HG03175 (cell line): ENCODE measurements at regions not wholly inside any gene's neighbourhood (a gene's known extent, or its start where the extent isn't known, plus 50 kb on each side); places are given as distances from the start of the nearest gene placed in this dataset.

Experiments used
- ATAC-seq: cut with Tn5 transposase; IDR thresholded peaks from one replicate; pipeline ENCODE4 v1.9.1; 2021; ENCODE audit warnings: mild to moderate bottlenecking, moderate library complexity; ENCODE audit not compliant: unreplicated experiment

DNA sequence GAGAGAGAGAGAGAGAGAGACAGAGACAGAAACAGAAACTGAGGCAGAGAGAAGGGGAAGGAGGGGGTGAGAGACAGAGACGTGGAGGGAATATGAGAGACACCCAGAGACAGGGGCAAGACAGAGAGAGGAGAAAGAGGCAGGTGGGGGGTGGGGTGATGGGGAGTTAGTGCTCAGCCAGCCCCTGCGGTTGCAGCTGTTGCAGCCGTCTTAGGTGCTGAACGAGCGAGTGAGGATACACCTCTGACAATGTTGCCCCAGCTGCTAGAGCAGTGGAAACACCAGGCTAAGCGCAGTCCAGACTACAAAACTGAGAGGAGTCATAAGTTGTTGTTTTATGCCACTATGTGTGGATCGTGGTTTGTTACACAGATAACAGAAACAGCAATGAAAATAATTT, 328.2 kb upstream of the SHH start:
- ATAC-seq: no peak

DNA sequence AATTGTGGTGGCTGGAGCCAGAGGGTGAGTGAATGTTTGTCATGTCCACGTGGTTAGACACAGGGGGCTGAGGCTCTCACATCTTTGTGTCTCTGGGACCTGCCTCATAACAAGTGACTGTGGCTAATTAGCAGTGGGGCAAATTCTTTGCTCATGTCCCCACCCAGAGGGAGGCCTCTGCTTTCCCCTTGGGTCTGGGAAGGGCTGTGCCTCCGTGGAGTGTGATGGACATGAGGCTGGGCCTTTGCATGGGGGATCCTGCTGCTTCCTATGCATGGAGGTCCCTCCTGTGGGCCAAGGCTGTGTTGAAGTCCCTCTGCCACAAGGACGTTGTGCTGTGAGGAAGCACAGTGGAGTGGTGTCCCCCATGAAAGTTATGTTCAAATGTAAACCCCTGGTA, 327.4 kb upstream of the SHH start:
- no peak for ATAC-seq

DNA sequence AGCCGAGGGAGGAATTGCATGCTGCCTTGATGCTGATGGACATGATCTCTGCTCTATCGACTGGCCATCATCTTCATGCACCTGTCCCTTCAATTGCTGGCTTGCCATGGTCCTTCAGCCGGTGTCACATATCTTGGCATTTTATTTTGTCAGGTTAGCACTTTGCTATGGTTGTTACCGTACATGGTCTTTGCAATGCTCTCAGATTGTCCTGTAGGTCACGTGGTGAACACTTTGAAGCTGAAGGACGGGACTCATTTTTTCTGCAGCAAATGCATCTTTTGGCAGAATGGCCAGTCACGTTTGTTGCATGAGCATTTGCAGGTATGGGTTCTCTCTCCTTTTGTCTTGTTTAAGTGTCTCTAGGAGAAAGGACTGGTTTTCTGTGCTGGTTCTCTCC, 326.8 kb upstream of the SHH start:
- no peak for ATAC-seq

DNA sequence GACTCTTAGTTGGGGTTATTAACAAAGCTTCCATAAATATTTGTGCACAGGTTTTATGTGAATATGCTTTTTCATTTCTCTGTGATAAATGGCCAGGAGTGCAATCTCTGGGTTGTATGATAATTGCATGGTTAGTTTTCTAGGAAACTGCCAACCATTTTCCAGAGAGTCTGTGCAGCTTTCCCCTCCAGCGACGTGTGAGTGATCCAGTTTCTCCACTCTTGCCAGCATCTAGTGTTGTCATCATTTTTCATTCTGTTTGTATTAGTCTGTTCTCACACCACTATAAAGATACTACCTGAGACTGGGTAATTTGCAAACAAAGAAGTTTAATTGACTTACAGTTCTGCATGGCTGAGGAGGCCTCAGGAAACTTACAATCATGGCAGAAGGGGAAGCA, 319.6 kb upstream of the SHH start:
- ATAC-seq: no peak

DNA sequence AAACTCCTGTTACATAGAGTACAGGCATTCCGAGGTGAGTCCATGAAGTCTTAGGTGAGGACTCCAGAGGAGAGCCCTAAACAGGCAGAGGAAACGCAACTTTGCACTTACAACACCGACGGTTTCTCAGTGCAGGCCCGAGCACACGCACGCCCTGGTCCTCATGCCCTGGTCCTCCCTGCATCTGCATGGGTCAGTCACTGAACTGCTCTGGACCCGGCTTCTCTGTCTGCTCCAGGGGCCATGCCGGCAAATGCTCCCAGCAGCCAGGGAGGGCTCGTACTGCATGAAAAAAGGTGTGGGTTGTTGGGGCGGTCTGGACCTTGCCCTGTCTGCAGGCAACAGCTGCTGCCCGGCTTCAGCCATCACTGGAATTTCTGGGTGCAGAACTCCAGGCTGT, 317.3 kb upstream of the SHH start:
- no peak for ATAC-seq

DNA sequence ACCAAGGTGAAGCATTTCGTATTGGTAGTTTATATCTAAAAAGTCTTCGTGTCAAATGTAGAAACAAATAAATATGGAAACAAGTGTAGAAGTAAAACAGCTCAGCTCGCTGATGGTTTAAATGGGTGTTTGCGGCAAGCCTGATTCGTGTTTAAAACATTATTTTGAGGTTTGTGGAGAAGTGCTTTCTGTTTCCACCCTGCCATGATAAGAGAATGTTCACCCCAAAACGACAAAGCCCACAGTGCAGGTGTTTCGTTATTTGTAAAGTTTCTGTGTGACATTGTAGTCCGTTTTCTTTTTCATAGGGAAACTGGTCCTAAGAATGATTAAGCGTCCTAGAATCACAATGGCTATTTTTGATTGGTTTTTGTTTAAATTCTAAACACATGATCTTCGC, 316.2 kb upstream of the SHH start:
- ATAC-seq: no peak

DNA sequence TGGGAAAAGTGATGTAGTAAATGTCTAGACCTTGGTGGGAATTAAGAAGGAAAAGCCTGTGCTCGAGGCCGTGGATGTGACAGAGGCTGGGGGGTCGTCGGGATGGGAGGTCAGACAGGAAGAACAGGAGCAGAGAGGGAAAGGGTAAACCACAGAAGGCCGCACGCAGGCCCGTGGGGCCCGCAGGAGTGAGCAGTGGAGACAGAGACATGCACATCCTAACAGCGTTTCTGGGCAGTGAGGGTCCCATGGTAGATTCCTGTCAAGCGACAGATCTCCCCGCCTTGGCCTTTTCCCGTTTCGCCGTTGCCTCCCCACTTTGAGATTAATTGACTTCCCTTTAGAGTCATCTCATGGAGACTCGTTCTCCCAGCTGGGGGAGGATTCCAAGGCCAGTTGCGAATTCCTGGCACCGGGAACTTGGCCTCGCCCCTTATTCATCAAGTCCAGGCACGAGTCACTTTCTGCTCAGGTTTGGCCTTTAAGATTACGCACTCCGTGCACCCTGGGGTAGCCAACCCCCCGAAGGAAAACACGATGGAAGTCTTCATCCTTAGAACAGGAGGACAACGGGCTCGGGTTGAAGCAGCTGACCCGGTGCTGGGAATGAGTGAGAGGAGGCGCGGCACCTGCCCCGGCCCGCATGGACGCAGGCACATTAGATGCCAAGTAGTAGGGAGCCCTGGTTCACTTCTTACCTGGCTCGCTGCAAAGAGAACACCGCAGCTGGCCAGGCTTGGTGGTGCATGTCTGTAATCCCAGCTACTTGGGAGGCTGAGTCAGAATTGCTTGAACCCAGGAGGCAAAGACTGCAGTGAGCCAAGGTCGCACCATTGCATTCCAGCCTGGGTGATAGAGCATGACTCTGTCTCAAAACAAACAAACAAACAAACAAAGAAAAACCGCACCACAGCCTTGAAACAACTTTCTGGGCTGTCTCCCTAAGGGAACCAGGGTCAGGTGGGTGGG, 315.2 kb upstream of the SHH start:
- no peak for ATAC-seq

DNA sequence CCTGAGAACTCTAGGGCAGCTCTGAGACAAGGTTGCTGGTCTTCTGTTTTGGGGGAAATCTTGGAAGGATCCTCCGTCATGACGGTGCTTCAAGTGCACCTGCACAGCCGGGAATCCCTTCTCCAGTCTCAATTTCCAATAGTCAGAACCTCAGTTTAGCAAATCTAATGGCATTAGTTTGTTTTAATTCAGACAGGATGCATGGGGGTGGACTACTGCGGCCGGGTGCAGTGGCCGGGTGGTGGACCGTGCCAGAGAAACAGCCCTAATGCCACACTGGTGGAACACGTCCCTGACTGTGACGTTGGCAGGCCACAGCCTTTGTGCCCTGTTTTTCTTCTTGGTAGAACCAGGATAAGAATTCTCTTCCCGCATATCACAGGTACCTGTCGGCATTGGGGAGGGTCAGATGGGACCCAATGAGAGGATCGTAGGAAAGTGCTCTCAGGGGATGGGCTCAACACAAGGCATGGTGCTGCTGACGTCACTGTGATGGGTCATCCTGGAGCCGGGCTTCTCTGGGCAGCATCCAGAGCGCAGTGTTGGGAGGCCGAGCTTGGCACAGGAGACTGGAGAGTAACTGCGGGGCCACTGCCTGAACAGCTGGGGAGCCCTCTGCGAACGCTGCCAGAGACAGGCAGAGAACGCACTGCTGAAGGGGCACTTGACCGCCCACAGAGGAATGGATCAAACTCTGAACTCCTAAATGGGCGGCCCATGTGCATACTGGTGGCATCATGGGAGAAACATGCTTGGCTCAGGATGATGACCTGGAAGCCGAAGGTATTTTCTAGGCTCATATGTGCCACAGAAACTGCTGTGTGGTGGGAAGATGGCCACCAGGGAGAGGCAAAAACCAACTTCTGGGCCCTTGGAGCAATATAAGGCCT, 313.8 kb upstream of the SHH start:
- no peak for ATAC-seq

DNA sequence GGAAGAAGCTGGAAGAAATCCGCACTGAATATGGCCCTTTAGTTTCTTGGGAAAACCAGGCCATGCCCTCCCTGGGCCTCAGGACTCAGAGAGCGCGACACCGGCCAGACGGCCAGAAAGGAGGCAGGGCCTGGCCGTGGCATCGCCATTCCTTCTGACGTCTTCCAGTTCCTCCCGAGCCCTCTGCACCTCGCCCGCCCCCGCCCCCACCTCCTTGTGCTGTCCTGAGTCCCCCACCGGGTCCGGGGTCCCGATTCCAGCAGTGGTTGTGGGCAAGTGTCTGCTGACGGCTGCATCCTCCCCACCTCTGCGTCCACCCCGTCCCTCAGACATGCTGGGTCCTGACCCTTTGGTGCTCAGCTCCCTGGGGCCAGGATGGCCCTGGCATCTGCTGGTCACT, 312.1 kb upstream of the SHH start:
- ATAC-seq: no peak

DNA sequence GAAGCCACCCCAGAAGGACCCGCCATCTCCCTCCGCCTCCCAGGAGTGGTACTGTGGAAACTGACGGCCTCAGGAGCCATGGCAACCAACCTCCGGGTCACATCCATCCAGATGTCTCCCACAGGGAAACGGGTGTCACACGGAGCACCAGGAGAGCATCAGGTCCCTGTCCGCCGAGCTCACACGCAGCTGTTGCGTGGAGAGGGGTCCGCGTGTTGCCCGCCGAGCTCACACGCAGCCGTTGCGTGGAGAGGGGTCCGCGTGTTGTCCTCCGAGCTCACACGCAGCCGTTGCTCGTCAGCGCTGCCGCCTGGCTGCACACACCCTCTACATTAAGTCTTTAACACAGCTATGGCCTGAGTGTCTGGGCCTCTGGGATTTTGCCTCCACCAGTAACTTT, 311.1 kb upstream of the SHH start:
- ATAC-seq: no peak

DNA sequence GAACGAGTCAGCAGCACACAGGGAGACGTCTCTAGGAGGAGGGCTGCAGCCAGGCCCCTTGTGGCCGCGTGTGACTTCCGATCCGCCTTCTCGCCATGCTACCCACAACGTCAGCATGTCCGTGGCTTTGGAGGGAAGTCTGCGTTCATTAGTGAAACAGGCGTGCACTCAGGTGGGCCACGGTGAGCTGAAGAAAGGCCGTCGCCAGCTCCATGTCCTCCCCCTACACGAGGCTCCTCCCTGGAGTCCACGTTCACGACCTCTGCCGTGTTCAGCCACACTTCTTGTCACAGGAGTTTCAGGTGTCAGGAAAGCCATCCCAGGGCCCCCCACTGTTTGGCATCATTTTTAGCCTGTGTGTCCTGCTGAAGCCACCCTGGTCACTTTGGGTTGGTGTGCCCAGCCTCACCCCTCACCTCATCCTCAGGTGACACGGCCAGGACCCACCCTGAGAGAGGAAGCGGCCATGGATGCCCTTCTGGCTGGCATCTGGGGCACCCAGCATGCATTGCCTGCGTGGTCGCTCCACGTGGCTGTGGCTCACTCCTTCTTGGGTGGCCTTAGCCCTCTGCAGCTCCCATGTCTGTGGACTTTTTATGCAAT, 310.6 kb upstream of the SHH start:
- no peak for ATAC-seq

DNA sequence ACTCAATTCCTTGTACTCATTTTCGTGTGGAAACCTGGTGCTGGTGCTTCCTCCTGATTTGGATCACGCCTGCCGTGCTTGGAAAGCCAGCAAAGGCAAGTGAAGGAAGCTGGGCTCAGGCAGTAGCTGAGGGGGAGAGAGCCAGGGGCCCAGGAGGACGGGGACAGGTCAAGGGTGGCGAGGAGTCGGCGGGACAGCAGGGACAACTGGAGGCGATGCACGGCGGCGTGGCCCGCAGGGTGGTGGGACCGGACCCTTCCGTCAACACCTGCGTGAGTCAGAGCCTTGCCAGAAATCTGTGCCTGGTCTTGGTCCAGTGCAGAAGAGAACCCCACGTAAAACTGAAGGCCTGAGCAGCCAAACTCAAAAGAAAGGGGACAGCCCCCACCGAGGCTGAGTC, 309.7 kb upstream of the SHH start:
- no peak for ATAC-seq

DNA sequence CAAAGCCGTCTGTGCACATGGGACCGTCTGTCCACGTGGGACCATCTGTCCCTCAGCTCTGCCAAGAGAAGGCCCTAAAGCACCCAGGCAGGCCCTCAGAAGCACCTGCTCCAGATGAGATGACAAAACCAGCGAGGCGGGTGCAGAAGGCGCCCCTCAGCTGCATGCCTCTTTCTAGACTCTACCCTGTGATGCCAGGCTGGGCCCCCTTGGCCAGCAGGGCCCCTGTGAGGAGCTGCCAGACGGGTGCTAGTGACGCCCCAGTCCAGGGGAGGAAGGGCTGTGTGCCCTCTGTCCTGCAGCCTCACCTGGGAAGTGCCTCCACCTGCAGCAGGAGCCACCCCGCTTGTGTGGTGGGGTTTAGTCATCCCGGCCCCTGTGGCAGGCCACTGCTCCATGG, 309.2 kb upstream of the SHH start:
- no peak for ATAC-seq

DNA sequence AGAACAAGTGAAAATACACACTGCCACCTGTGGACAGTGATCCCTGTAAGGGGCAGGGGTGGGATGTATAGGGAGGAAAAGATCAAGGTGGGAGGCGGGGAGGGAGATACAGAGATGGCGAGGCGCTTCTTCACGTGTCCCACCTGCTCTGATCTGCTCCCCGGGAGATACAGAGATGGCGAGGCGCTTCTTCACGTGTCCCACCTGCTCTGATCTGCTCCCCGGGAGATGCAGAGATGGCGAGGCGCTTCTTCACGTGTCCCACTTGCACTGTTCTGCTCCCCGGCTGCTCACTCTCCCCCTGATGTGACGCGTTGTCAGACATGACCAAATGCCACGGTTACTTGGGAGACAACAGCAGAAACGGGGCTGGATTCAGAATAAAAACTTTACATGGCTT, 308.3 kb upstream of the SHH start:
- no peak for ATAC-seq

DNA sequence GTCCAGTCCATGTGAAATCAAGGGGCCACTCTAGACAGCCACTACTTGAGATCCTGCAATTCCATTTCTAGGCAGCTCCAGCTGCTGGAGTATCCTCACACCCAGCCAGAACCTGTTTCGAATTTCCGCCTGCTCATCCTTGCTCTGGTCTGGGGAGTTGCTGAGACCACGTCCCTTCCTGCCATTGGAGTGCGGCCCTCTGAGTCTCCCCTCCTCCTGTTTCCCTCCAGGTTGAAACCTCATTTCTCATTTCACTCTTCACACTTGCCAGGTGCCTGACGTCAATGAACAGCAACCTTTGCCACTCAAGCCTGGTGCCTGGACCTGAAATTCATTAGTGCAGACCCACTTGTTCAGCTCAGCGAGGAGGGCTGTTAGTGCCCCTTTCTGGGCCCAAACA, 307.5 kb upstream of the SHH start:
- no peak for ATAC-seq

DNA sequence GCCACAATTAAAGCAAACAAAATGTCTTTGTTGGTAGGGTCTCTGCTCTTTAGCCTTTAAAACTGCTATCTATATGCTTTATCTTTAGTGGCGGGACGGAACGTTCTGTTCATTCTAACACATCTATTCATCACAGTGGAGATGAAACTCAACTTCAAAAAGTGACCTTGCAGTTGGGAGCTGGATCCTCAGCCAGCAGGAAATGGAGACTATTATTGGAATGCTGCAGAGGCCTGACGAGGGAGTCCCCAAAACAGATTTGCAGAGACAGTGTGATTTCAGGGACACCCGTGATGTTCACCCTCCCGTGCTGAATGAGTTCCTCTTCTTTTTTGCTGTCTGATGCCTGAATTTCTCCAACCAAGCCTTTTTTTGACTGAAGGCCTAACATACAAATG, 306.0 kb upstream of the SHH start:
- no peak for ATAC-seq

DNA sequence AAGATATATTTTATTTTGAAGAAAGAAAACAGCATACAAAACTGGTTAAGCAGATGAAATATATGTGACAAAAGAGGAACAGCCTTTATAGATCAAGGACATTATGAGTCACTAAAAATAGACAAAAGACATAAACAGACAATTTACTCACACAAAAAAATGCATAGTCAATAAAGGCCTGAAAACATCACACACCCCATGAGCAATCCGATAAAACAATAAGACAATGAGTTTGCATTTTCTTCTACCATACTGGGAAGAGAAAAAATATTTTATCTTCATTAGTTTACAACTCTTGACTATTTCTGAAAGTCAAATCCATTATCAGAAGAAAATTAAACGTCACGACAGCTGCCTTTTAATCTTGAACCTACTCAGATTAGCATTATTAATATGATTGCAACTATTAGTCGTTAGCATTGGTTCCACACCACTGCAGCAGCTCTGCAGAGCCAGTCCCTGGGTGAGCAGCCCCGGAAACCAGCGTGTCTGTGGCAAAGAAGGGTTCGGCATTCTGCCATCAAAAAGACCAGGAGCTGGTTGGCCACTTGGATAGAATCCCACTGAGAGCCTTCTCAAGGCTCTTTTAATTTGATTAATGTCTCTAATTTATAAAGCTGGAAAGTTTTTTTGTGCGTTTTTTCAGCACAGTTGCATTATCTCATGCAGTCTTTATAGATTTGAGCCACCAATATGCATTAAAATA, 305.4 kb upstream of the SHH start:
- ATAC-seq: no peak

DNA sequence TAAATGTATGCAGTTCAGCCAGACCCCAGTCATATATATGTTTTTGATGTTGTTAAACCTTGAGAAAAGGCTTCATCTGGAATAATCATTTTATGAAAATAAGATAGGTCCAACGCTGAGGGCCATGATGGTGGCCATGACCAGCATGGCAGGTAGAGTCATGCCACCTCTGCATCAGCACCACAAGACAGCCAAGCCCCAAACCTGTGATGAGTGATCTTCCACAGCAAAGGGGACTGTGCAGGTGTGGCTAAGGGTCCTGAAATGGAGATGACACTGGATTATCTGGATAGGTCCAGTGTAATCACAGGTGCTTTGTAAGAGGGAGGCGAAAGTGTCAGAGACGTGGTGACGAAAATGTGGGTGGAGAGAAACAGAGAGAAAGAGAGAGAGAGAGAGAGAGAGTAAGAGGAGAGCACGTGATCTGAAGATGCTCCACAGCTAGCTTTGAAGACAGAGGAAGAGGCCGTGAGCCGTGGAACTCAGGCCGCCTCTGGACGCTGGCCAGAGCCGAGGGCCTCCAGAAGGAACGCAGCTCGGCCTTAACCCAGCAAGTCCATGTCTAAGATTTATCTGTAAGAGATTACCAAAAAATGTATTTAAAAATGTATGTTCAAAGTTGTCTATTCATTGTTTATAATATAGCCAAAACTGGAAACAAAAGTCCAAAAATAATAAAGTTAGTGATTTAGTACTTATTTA, 304.4 kb upstream of the SHH start:
- no peak for ATAC-seq

DNA sequence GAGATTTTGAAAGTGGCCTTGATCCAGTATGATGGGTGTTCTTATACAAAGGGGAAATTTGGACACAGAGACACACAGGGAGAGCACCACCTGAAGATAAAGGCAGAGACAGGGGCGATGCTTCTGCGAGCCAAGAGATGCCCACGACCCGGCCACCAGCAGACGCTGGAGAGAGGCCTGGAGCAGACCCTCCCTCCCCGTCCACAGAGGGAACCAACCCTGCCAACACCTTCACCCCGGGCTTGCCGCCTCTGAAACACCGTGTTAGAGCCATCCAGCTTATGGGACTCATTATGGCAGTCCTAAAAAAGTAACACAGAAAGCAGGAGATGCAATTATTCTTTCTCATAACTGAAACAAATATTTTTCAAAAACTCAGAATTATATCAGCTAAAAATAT, 303.3 kb upstream of the SHH start:
- ATAC-seq: no peak

DNA sequence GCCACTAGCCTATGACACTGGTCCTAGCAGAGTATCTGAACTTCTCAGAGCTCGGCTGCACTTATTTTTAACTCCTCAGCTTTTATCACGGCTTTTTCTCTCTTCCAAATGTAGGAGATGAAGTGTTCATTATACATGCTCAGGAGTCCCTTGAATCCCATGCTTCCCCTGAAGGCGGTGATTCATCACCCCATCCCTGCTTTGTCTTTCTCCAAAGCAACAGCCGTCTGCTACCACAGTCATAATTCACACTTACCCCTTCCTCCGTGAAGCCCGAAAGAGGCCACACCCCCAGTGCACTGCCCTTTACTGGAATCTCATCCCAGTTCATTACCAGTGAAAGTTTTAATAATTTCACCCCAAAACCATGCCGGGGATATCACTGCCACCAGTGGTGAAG, 301.5 kb upstream of the SHH start:
- no peak for ATAC-seq
